Endothelial cell of umbilical vein (primary cell): ENCODE measurements at regions not wholly inside any gene's neighbourhood (a gene's known extent, or its start where the extent isn't known, plus 50 kb on each side); places are given as distances from the start of the nearest gene placed in this dataset.

ENCODE experiments used
- CTCF ChIP-seq, 2 donors: IDR thresholded peaks; 1 replicate in 1 of 2; 2 replicates in 1 of 2; pipeline ENCODE4 v1.5.1; 2011; ENCODE audit warnings: low read length in 2 of 2, mild to moderate bottlenecking in 2 of 2, moderate library complexity in 2 of 2, control low read depth in 1 of 2, inconsistent platforms in 1 of 2, low read depth in 1 of 2; ENCODE audit not compliant: insufficient read depth in 1 of 2; ENCODE audit errors: extremely low read depth in 1 of 2
- EZH2 ChIP-seq: IDR thresholded peaks from 2 replicates; pipeline ENCODE4 v1.6.1; 2012; ENCODE audit warnings: borderline replicate concordance, low read depth, mild to moderate bottlenecking, moderate library complexity, low read length, inconsistent platforms; ENCODE audit not compliant: severe bottlenecking
- FOS ChIP-seq: IDR thresholded peaks from 2 replicates; pipeline ENCODE4 v1.6.1; 2011; ENCODE audit warnings: mild to moderate bottlenecking, low read length, moderate library complexity, borderline replicate concordance; ENCODE audit not compliant: insufficient read depth
- JUN ChIP-seq: IDR thresholded peaks from 2 replicates; pipeline ENCODE4 v1.6.1; 2011; ENCODE audit warnings: borderline replicate concordance, low read depth; ENCODE audit not compliant: insufficient read length, insufficient read depth
- POLR2A ChIP-seq: IDR thresholded peaks from 2 replicates; pipeline ENCODE4 v1.6.1; 2012; ENCODE audit warnings: low read depth, mild to moderate bottlenecking, control low read depth, low read length
- POLR2AphosphoS5 ChIP-seq: IDR thresholded peaks from 2 replicates; pipeline ENCODE4 v1.6.1; 2012; ENCODE audit warnings: low read depth, mild to moderate bottlenecking, control low read depth, low read length, moderate library complexity; ENCODE audit not compliant: insufficient read depth

GRCh38 chr4:38574559-38575333, 89.3 kb upstream of the KLF3 start:
- TF ChIP-seq CTCF (IDR thresholded peaks at IDR 0.05; ENCODE audit: extremely low read depth in 1 of 2, insufficient read depth in 1 of 2, low read depth in 1 of 2, low read length in 2 of 2) (no peak), FOS (no peak), POLR2A (no peak), EZH2 (no peak), JUN (no peak), POLR2AphosphoS5 (no peak)
